Pons (tissue), 1 donor: ENCODE measurements at regions not wholly inside any gene's neighbourhood (a gene's known extent, or its start where the extent isn't known, plus 50 kb on each side); places are given as distances from the start of the nearest gene placed in this dataset.
A peak's percentile ranks its signal among the peaks of the same experiment; 100 is the strongest.

Source experiments
- DNase-seq: peaks from one replicate; pipeline ENCODE4 v3.0.0-alpha.2; 2016; ENCODE audit warnings: low spot score

- DNase-seq: no peak
Observed at GRCh38 chr1:194155962-194156361, 969.5 kb upstream of the B3GALT2 start.

- DNase-seq: no peak
Observed at GRCh38 chr1:194151056-194151455, 964.6 kb upstream of the B3GALT2 start.

GRCh38 chr1:194150242-194150641, 963.8 kb upstream of the B3GALT2 start:
- no peak for DNase-seq

DNA sequence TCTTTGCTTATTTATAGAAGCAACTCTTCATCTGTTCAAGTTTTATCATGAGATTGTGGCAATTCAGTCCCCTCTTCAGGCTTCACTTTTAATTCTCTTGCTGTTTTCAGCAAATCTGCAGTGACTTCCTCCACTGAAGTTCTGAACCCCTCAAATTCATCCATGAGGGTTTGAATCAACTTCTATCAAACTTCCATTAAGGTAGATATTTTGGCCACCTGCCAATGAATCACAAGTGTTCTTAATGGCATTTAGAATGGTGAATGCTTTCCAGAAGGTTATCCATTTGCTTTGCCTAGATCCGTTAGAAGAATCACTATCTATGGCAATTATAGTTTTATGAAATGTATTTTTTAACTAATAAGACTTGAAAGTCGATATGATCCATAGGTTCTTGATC, 946.7 kb upstream of the B3GALT2 start:
- no peak for DNase-seq

DNA sequence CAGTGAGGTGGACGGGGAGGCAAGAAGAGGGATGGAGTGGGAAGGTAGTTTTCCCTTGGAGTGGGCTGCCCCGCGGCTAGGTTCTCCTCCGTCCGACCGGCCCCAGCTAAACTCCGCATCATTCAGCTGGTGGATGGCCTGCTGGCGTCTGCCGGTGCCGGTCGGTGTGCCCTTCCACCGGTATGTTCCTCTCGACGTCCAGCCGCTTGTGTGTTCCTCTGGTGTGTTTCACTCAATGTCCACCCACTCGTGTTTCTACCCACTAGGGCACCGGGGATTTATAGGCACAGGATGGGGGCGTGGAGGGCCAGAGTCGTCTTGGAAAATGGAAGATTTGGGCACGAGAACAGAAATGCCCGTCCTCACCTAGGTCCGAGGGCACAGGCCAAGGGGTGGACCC, 931.7 kb upstream of the B3GALT2 start:
- no peak for DNase-seq

DNA sequence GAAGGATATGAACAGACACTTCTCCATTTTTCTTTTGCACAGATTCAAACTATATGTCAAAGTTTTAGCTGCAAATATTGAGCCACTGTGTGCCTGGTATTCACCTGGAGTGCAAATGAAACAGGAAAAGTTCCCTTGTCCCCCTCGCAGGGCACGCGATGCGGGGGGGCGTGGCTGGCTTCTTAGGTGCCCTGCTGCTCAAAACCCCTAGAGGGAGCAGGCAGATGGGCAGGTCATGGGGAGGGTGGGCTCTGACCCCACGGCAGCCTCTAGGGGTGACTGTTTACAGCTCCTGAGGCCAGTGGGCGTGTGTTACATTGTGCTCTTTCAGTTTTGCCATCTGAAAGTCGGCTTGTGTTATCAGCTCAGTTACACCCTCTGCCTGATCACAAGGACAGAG, 931.2 kb upstream of the B3GALT2 start:
- DNase-seq: no peak

DNA sequence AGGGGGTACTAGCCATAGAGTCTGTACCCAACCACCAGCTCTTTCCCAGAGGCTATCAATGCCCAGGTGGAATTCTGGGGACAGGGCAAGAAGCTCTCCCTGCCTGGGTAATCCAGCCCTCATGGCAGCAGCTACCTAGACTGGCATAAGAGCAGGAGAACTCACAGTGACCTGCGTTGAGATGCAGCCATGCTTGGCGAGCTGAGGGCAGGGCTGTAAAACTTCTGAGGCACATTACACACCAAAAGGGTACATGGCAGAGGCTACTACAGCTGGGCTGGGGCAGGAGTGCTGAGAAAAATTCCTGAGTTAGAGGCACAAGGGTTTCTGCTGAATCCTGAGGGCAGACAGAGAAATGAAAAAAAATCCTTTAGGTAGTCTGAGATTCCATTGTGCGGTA, 927.9 kb upstream of the B3GALT2 start:
- no peak for DNase-seq

GRCh38 chr1:194105381-194105780, 919.0 kb upstream of the B3GALT2 start:
- no peak for DNase-seq

DNA sequence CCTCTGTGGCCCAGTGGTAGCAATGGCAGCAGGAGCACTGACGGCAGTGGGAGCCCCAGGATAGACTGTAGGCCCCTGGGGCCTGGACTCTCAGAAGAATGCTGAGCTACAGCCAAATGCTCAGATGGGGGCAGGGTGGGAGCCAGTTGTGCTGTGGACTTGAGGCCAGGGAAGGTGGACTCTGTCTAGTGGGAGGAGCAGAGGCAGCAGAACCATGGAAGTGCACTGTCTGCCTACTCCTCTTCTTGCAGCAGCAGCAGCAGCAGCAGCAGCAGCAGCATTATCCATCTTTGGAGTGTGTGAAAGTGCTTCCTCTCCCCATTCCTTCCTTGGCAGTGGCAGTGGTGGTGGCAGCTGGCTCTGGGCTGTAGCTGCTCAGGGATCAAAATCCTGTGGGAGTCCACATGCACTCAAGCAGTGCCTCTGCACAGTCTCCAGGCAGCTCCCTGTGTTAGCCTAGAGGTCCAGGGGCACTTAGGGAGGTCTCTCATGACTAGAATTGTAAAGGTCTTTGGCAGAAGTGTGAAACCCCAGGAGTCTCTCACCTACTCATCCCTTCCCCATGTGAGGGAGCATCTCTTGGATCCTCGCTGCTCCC, 917.9 kb upstream of the B3GALT2 start:
- DNase-seq: no peak

DNA sequence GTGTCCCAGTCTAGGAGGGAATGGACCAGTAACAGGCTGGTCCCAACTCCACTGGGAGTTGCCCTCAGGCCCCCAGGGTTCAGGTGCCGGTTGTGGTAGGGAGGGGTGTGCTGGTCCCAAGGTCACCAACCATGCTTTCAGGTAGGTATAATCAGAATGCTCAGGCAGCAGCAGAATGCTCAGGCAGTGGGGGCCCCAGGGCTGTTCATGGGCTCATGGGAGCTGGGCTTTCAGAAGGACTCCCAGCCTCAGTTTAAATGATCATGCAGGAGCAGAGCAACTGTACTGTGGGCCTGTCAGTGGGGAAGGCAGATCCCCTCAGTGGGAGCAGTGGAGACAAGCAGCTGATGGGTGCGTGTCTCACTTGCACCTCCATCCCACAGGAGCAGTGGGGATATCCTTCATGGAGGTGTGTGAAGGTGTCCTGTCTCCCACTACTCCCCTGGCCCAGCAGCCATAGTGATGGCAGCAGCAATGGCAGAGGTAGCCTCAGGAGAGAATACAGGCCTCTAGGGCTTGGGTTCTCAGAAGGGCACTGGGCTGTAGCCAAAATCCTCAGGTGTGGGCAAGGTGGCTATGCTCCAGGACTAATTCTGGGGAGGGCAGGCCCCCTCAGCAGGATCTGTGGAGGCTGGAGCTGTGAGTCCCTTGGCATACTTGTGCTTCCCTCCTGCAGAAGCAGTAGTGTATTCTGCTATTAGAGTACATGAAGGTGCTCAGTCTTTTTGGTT, 917.3 kb upstream of the B3GALT2 start:
- no peak for DNase-seq

GRCh38 chr1:194103101-194103500, 916.7 kb upstream of the B3GALT2 start:
- no peak for DNase-seq

DNA sequence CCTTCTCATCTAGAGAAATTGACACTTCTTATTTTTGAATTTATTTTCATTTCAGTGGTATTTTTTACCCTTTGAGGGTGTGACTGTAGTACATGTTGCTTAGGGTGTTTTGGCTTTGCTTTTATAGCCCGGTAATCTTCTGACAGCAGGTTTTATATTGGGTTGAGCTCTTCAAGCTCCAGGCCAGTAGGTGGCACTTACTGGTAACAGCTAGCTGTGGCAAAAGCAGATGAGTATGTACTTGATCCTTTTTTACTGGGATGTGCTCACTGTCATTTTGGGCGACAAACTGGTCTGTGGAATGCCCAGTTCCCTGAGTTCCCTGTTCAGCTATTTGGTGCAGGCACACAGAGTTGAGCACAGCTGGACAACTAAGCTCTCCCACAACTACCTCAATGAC, 916.2 kb upstream of the B3GALT2 start:
- peak; percentile 30 for DNase-seq

DNA sequence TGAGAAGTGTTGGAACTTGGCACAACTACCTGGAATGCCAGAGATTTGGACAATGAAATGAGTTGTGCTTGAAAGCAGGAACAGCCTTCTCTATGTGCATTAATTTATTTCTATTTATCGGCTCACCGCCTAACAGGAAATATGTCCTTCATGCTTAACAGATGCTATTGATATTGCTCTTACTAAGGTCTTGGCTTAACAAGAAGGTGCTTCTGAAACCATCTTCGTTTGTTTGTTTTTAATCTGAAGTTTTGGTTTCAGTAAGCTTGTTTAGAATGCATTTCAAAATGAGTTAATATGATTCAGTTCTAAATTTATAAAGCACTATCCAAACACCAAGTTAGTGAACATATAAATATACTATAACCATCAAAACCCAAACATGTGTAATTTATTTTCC, 898.3 kb upstream of the B3GALT2 start:
- DNase-seq: no peak

DNA sequence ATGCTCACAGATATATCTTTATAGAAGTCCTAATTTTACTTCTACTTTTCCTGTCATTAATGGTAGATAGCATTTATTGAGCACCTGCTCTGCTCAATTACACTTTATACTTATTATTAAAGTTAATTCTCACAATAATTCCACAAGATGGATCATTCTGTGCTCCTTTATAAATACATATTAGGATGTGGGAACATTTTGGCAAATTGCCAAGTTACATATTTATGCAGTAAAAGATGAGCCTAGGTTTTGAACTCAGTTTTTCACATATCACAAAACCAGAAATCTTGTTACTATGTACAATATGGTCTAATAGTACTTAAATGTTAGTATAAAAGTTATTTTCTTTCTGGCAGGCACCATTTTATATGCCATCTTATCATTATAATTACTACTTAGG, 895.0 kb upstream of the B3GALT2 start:
- no peak for DNase-seq

GRCh38 chr1:194080826-194081225, 894.4 kb upstream of the B3GALT2 start:
- DNase-seq: no peak

DNA sequence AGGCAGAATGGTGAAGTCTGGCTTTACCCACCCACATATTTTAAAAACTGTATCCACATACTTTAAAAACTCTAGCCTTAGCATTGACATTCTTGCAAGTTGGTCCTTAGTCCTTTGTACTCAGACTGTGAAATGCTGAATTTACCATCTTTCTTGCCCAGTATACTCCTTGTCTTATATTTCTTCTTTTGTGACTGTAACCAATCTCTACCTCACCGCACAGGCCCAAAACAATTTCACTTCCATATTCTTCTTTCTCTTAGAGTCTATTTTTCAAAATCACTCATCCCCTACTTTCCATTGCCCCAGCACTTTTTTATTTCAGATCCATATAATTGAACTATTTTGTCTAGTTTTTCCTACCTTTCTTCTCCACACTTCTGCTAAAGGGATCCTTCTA, 892.4 kb upstream of the B3GALT2 start:
- no peak for DNase-seq

- no peak for DNase-seq
Observed at GRCh38 chr1:194076646-194077045, 890.2 kb upstream of the B3GALT2 start.

- DNase-seq: no peak
Observed at GRCh38 chr1:194073833-194074232, 887.4 kb upstream of the B3GALT2 start.

DNA sequence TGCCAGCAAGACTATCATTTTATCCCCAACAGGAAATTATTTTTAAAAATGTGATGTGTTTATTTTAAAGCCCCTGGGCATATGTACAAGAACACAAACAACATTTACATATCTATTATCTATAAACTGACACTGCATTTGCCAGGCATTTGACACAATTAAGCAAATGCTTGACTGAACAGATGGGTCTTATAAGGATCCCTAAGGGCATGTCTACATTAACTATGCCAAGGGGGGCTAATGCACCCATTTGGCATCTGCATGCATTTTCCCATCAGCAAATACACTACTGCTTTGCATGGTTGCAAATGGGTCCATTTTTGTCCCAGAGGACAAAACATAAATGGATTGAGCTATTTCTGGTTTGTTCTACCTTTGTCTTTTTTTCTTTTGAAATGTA, 884.8 kb upstream of the B3GALT2 start:
- no peak for DNase-seq

- DNase-seq: no peak
Observed at GRCh38 chr1:194069831-194070218, 883.4 kb upstream of the B3GALT2 start.

GRCh38 chr1:194069168-194069830, 882.9 kb upstream of the B3GALT2 start:
- no peak for DNase-seq

DNA sequence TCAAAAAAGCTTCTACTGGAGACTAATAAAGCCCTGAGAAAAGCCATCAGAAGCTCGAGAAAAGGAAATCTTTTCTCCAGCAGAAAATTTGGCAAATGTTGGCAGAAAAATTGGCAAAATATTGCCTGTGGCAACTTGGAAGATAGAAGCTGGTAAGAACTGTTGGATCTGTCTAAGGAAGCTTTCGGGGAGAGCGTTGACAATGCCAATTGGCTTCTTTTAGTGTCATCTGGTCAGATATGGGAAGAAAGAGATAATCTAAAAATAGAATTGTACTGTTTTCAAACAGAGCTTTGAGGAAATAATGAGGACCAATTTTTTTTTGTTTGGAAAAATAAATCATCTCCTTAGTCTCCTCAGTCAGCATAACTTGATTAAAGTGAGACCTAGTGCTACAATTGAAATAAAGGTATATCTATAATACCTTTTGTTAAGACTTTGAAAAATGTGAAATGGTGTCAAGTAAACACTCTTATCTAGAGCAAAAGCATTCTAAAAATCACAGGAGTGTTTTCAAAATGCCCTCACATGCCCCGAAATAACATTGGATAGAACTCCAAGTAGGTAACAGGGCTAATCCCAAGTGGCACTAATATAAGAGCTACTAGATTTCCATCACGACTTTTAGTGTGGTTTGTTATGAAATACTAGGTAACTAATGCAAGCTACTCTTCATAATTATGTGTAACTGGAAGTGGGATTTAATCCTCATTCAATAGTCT, 882.2 kb upstream of the B3GALT2 start:
- DNase-seq: no peak

DNA sequence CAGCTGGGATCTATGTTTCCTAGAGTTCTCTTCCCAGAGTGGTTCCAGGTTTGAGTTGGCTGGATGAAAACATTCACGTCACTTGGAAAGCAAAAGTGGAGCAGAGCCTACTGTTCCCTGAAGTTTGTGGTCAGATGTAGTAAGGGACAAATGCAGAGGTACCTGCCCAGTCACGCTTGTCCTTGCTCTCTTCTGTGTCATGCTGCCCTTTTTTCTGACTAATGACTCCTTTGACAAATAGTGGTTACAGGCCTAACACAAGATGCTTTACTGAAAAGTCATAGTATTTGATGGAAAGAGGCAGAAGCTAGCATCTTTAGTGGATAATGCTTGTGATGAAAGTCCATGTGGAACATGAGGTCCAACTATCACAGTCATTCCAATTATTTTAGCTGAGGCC, 881.4 kb upstream of the B3GALT2 start:
- no peak for DNase-seq
